T-cell (primary cell): ENCODE measurements at regions not wholly inside any gene's neighbourhood (a gene's known extent, or its start where the extent isn't known, plus 50 kb on each side); places are given as distances from the start of the nearest gene placed in this dataset.
"Not testable (repeated sequence)": the region's sequence is repeated elsewhere in the genome, so short reads cannot be mapped to it uniquely, and the experiment has no call there.

Experiments used
- ATAC-seq, 4 experiments: fragments of 200-7000 bp in 3 of 4; fragments of 150-1000 bp in 1 of 4; cut with Tn5 transposase; replicated peaks in 1 of 4; 1 replicate in 3 of 4; 2 replicates in 1 of 4; pipeline ENCODE4 v1.10.0; 2021; ENCODE audit warnings: moderate library complexity in 3 of 4, mild to moderate bottlenecking in 2 of 4, moderate number of reproducible peaks in 1 of 4
- CTCF ChIA-PET, 2 donors: fragments of 300-600 bp; sonication (Branson Sonifier 250); formaldehyde crosslinking; loops; one replicate each; lab custom pipeline; 2022; ENCODE audit warnings: antibody characterized with exemption in 2 of 2; lab: Charles Lee
- POLR2A ChIA-PET, 2 donors: fragments of 300-600 bp; sonication (Branson Sonifier 250); formaldehyde crosslinking; loops; one replicate each; lab custom pipeline; 2022; ENCODE audit warnings: antibody characterized with exemption in 2 of 2; lab: Charles Lee
- DNase-seq, 35 experiments: peaks; one replicate each; pipeline versions ENCODE4 v3.0.0 to v3.0.0-alpha.2; 2013 to 2023
- H3K27ac ChIP-seq: one replicate; pipeline ENCODE4 v1.5.1; 2013; ENCODE audit warnings: low read length
- H3K27me3 ChIP-seq, 2 experiments: replicated peaks in 1 of 2; 1 replicate in 1 of 2; 2 replicates in 1 of 2; pipeline versions ENCODE4 v1.6.1 to v1.7.0; 2013; ENCODE audit warnings: low read length in 1 of 2, mixed read lengths in 1 of 2; ENCODE audit not compliant: control insufficient read depth in 2 of 2, insufficient read depth in 2 of 2; ENCODE audit errors: extremely low read depth in 1 of 2
- H3K36me3 ChIP-seq, 2 donors: 1 replicate in 1 of 2; 2 replicates in 1 of 2; pipeline versions ENCODE4 v1.6.1 to v1.7.0; 2013; ENCODE audit warnings: low read length in 1 of 2; ENCODE audit not compliant: control insufficient read depth in 2 of 2, insufficient read depth in 1 of 2; ENCODE audit errors: extremely low read depth in 1 of 2
- H3K4me1 ChIP-seq, 2 experiments: 1 replicate in 1 of 2; 2 replicates in 1 of 2; pipeline versions ENCODE4 v1.6.1 to v1.7.0; 2013; ENCODE audit warnings: low read length in 2 of 2, mixed read lengths in 1 of 2; ENCODE audit not compliant: insufficient read depth in 2 of 2, control insufficient read depth in 1 of 2; ENCODE audit errors: extremely low read depth in 1 of 2
- H3K4me3 ChIP-seq, 2 donors: 1 replicate in 1 of 2; 2 replicates in 1 of 2; pipeline versions ENCODE4 v1.5.1 to v1.7.0; 2013; ENCODE audit warnings: mild to moderate bottlenecking in 2 of 2, low read length in 1 of 2, moderate library complexity in 1 of 2; ENCODE audit not compliant: control insufficient read depth in 1 of 2; ENCODE audit errors: extremely low read depth in 1 of 2
- H3K9me3 ChIP-seq: 2 replicates; pipeline ENCODE4 v1.7.0; 2013
- H3K27ac Mint-ChIP-seq, 2 donors: one replicate each; pipeline ENCODE4 v1.8.0; 2020 to 2021; ENCODE audit warnings: mild to moderate bottlenecking in 2 of 2, mixed read lengths in 2 of 2
- H3K27me3 Mint-ChIP-seq, 2 donors: one replicate each; pipeline ENCODE4 v1.8.0; 2021 to 2022; ENCODE audit warnings: mixed read lengths in 2 of 2
- H3K36me3 Mint-ChIP-seq: one replicate; pipeline ENCODE4 v1.8.0; 2021; ENCODE audit warnings: mixed read lengths
- H3K4me1 Mint-ChIP-seq, 3 donors: one replicate each; pipeline ENCODE4 v1.8.0; 2020 to 2022; ENCODE audit warnings: mixed read lengths in 3 of 3, mild to moderate bottlenecking in 1 of 3
- H3K4me3 Mint-ChIP-seq, 3 donors: one replicate each; pipeline ENCODE4 v1.8.0; 2020 to 2022; ENCODE audit warnings: mild to moderate bottlenecking in 3 of 3, mixed read lengths in 3 of 3, moderate library complexity in 3 of 3
- H3K9me3 Mint-ChIP-seq, 3 donors: one replicate each; pipeline ENCODE4 v1.8.0; 2020 to 2022; ENCODE audit warnings: mixed read lengths in 3 of 3
- WGBS: methylation state at CpG from one replicate; pipeline ENCODE4 v1.1.5; 2013; ENCODE audit warnings: missing lambda C conversion rate; ENCODE audit not compliant: insufficient coverage; 5-methylcytosine and 5-hydroxymethylcytosine counted together

DNA sequence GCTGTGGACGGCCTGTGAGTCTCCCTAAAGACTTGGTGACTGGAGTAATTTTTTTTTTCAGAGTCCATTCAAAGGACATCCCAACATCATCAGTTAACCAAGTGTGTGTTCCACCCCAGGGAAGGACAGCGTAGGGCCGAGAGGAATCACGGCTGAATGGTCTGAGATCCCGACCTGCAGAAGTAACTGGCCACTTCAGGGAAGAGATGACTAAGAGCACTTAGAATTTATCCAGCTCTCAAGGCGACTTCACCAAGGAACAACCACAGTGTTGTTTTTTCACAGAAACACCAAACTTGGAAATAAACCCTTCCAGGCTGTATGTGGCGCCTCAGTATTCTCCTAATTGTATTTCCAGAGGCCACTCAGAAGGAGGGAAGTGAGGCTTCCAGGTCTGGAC, 231.6 kb downstream of the FNDC1 start:
- Histone ChIP-seq H3K36me3 (no peaks in the 10 kb centered on the region), H3K27ac (no peak overlapping the region), H3K4me1 (no peaks in the 10 kb centered on the region), H3K9me3 (no peaks in the 10 kb centered on the region), H3K4me3 (no peak overlapping the region), H3K27me3 (peaks cover 0 to 20% of the 10 kb centered on the region in 2 experiments)
- Mint-ChIP-seq H3K4me1 (no peaks in the 10 kb centered on the region), H3K27ac (no peak overlapping the region), H3K4me3 (no peak overlapping the region), H3K27me3 (peaks cover 10 to 12% of the 10 kb centered on the region in 2 donors), H3K36me3 (no peaks in the 10 kb centered on the region), H3K9me3 (no peaks in the 10 kb centered on the region)
- no peak for DNase-seq
- ChIA-PET CTCF (no interaction called here), POLR2A (no interaction called here)
- 89% methylated on average over 5 of the region's 7 CpGs for WGBS
- no peak for ATAC-seq

DNA sequence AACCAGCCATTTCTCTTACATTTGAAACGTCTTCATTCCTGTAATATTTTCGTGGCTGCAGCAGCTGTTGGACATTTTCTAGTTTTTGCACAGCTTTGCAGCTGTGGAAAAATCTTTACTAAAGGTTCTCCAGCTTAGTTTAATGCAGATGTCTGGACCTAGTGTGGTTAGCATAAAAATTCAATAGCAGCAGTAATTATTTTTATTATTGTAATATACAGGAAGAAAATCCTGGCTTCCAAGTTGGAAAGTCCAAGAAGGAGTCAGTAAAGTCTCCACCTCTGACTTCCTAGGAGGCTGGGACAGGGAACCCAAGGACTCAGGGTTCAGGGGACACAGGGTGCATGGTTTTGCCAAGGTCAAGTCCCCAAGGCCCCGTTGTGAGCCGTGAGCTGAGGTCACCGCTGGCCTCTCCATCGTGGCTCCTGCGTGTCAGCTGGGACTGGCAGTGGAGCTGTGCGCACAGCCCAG, 230.6 kb downstream of the FNDC1 start:
- CTCF ChIA-PET, result no interaction called here
- H3K27me3 Mint-ChIP-seq, result peaks cover 17 to 18% of the 10 kb centered on the region in 2 donors
- no peaks in the 10 kb centered on the region for H3K9me3 ChIP-seq
- H3K36me3 Mint-ChIP-seq, result no peaks in the 10 kb centered on the region
- no peak overlapping the region for H3K27ac Mint-ChIP-seq
- ATAC-seq (no peak), DNase-seq (no peak)
- H3K4me3 Mint-ChIP-seq, result no peak overlapping the region
- 87% methylated on average over 6 of the region's 8 CpGs for WGBS
- H3K4me3 ChIP-seq, result no peak overlapping the region
- no peaks in the 10 kb centered on the region for H3K9me3 Mint-ChIP-seq
- H3K4me1 Mint-ChIP-seq, result no peaks in the 10 kb centered on the region
- H3K27me3 ChIP-seq, result peaks cover 0 to 20% of the 10 kb centered on the region in 2 experiments
- no peak overlapping the region for H3K27ac ChIP-seq
- no peaks in the 10 kb centered on the region for H3K36me3 ChIP-seq
- POLR2A ChIA-PET, result no interaction called here
- no peaks in the 10 kb centered on the region for H3K4me1 ChIP-seq

DNA sequence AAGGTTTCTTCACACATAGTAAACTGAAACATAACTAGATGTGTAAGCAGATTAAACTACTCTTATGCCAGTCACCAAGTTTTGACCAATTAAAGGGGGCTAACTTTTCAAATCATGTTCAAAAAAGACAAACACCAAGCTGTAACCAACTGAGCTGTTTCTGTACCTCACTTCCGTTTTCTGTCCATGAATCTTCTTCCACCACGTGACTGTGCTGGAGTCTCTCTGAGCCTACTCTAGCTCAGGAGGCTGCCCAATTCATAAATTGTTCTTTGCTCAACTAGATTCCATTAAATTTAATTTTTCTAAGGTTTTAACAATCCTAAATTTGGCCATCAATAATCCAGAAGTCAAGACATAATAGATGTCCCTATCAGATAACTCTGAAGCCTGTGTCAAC, 229.4 kb downstream of the FNDC1 start:
- no CpG with 5 or more reads among the region's 2 CpGs for WGBS
- no peak for ATAC-seq
- Mint-ChIP-seq H3K27me3 (peaks cover 20 to 29% of the 10 kb centered on the region in 2 donors), H3K36me3 (no peaks in the 10 kb centered on the region), H3K9me3 (peaks cover 0 to 2% (median 2%) of the 10 kb centered on the region in 3 donors), H3K27ac (no peak overlapping the region), H3K4me3 (no peak overlapping the region), H3K4me1 (no peaks in the 10 kb centered on the region)
- Histone ChIP-seq H3K9me3 (no peaks in the 10 kb centered on the region), H3K4me3 (no peak overlapping the region), H3K27me3 (peaks cover 0 to 27% of the 10 kb centered on the region in 2 experiments), H3K36me3 (no peaks in the 10 kb centered on the region), H3K27ac (no peak overlapping the region), H3K4me1 (no peaks in the 10 kb centered on the region)
- POLR2A ChIA-PET, result no interaction called here
- DNase-seq, result no peak
- CTCF ChIA-PET, result no interaction called here

GRCh38 chr6:159397753-159398152, 228.6 kb downstream of the FNDC1 start:
- CTCF ChIA-PET, result no interaction called here
- H3K27me3 Mint-ChIP-seq, result peaks cover 29 to 35% of the 10 kb centered on the region in 2 donors
- Histone ChIP-seq H3K4me1 (no peaks in the 10 kb centered on the region), H3K27ac (no peak overlapping the region), H3K27me3 (peaks cover 0 to 28% of the 10 kb centered on the region in 2 experiments), H3K4me3 (no peak overlapping the region), H3K36me3 (no peaks in the 10 kb centered on the region), H3K9me3 (no peaks in the 10 kb centered on the region)
- H3K4me3 Mint-ChIP-seq, result no peak overlapping the region
- ATAC-seq (no peak), DNase-seq (no peak)
- H3K4me1 Mint-ChIP-seq, result no peaks in the 10 kb centered on the region
- peaks cover 0 to 8% (median 6%) of the 10 kb centered on the region in 3 donors for H3K9me3 Mint-ChIP-seq
- no peak overlapping the region for H3K27ac Mint-ChIP-seq
- POLR2A ChIA-PET, result no interaction called here
- no peaks in the 10 kb centered on the region for H3K36me3 Mint-ChIP-seq

DNA sequence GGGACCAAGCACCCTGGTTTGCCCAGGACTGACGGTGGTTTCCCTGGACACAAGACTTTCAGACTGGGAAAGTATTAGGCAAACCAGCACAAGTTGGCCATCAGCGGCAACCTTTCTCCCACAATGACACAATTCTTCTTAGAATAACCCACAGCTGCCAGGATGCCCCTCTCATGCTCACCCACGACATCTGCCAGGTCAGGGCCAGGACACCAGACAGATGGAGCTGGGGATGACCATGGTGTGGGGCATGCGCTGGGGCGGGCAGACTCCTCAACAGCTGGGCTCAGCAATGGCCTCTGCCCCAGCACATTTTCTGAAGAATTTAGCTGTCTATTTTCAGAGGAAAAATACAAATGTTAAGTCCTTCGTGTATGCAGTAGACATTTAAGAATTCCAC, 226.4 kb downstream of the FNDC1 start:
- no peak for ATAC-seq
- Mint-ChIP-seq H3K36me3 (no peaks in the 10 kb centered on the region), H3K9me3 (peaks cover 0 to 8% (median 6%) of the 10 kb centered on the region in 3 donors), H3K4me1 (no peaks in the 10 kb centered on the region), H3K27ac (no peak overlapping the region), H3K27me3 (peaks cover 35 to 36% of the 10 kb centered on the region in 2 donors), H3K4me3 (no peak overlapping the region)
- Histone ChIP-seq H3K27me3 (peaks cover 0 to 15% of the 10 kb centered on the region in 2 experiments), H3K36me3 (no peaks in the 10 kb centered on the region), H3K4me1 (no peaks in the 10 kb centered on the region), H3K9me3 (no peaks in the 10 kb centered on the region), H3K27ac (no peak overlapping the region), H3K4me3 (no peak overlapping the region)
- WGBS, result 70% methylated on average over 2 of the region's 6 CpGs
- CTCF ChIA-PET, result no interaction called here
- POLR2A ChIA-PET, result no interaction called here
- DNase-seq, result no peak

DNA sequence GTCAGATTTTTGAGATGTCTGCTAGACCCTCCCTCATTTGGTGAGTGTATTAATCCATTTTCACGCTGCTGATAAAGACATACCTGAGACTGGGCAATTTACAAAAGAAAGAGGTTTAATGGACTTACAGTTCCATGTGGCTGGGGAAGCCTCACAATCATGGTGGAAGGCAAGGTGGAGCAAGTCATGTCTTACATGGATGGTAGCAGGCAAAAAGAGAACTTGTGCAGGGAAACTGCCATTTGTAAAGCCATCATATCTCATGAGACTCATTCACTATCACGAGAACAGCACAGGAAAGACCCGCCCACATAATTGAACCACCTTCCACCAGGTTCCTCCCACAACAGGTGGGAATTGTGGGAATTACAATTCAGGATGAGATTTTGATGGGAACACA, 223.5 kb downstream of the FNDC1 start:
- H3K36me3 ChIP-seq, POLR2A ChIA-PET, H3K27me3 ChIP-seq, H3K27ac Mint-ChIP-seq, H3K4me3 ChIP-seq, DNase-seq, CTCF ChIA-PET, H3K9me3 ChIP-seq, H3K4me1 ChIP-seq, H3K4me3 Mint-ChIP-seq, H3K9me3 Mint-ChIP-seq, ATAC-seq, H3K36me3 Mint-ChIP-seq, H3K27ac ChIP-seq, H3K4me1 Mint-ChIP-seq: not testable (repeated sequence)
- no CpG with 5 or more reads among the region's 3 CpGs for WGBS
- peaks cover 38 to 43% of the 10 kb centered on the region in 2 donors for H3K27me3 Mint-ChIP-seq

DNA sequence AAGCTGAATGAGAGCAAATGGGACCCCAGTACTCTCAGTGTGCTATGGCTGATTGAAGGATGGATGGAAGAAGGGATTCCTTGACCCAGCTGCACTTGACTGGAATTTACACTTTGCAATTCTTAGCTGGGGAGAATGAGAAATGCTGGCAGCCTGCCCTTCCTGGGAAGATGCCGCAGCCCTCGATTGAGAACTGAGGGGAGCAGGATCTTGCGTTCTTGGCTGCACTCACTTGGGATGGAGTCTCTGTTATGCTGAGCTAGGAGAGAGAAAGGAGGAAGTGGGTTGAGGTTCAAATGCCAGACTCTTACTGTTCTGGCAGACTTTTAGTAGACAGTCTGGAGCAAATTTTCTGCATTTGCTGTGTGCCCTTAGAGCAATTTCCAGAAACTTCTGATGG, 221.2 kb downstream of the FNDC1 start:
- no peak overlapping the region for H3K4me3 Mint-ChIP-seq
- H3K36me3 Mint-ChIP-seq, result no peaks in the 10 kb centered on the region
- no peaks in the 10 kb centered on the region for H3K36me3 ChIP-seq
- POLR2A ChIA-PET, result no interaction called here
- no peak overlapping the region for H3K27ac Mint-ChIP-seq
- no peaks in the 10 kb centered on the region for H3K4me1 ChIP-seq
- ATAC-seq (no peak), DNase-seq (no peak)
- CTCF ChIA-PET, result no interaction called here
- H3K4me3 ChIP-seq, result no peak overlapping the region
- H3K4me1 Mint-ChIP-seq, result no peaks in the 10 kb centered on the region
- peaks cover 0 to 8% of the 10 kb centered on the region in 2 experiments for H3K27me3 ChIP-seq
- peaks cover 0 to 8% (median 6%) of the 10 kb centered on the region in 3 donors for H3K9me3 Mint-ChIP-seq
- WGBS, result 90% methylated on average over 3 of the region's 3 CpGs
- H3K27ac ChIP-seq, result no peak overlapping the region
- no peaks in the 10 kb centered on the region for H3K9me3 ChIP-seq
- peaks cover 35 to 43% of the 10 kb centered on the region in 2 donors for H3K27me3 Mint-ChIP-seq
